CD14-positive monocyte (primary cell): ENCODE measurements at regions not wholly inside any gene's neighbourhood (a gene's known extent, or its start where the extent isn't known, plus 50 kb on each side); places are given as distances from the start of the nearest gene placed in this dataset.
"Not testable (repeated sequence)": the region's sequence is repeated elsewhere in the genome, so short reads cannot be mapped to it uniquely, and the experiment has no call there.

Experiments
- DNase-seq, 3 donors: peaks; one replicate each; pipeline ENCODE4 v3.0.0-alpha.2; 2011 to 2022
- H2AFZ ChIP-seq: 2 replicates; pipeline ENCODE4 v1.6.0; 2012; ENCODE audit warnings: mild to moderate bottlenecking, low read depth, low read length, inconsistent platforms; ENCODE audit not compliant: insufficient read depth, poor library complexity, severe bottlenecking
- H3K27ac ChIP-seq, 2 donors: 1 replicate in 1 of 2; 2 replicates in 1 of 2; pipeline ENCODE4 v1.5.1; 2012 to 2013; ENCODE audit warnings: low read length in 2 of 2, control low read depth in 1 of 2, inconsistent platforms in 1 of 2, low read depth in 1 of 2, mild to moderate bottlenecking in 1 of 2
- H3K27me3 ChIP-seq, 2 donors: one replicate each; pipeline versions ENCODE4 v1.6.0 to v1.6.1; 2011 to 2013; ENCODE audit warnings: low read length in 2 of 2; ENCODE audit not compliant: control insufficient read depth in 2 of 2, insufficient read depth in 2 of 2
- H3K36me3 ChIP-seq, 2 donors: replicated peaks in 1 of 2; 1 replicate in 1 of 2; 2 replicates in 1 of 2; pipeline versions ENCODE4 v1.5.1 to v1.6.1; 2012 to 2013; ENCODE audit warnings: low read length in 2 of 2, control low read depth in 1 of 2, inconsistent platforms in 1 of 2, mild to moderate bottlenecking in 1 of 2; ENCODE audit not compliant: insufficient read depth in 2 of 2, control insufficient read depth in 1 of 2
- H3K4me1 ChIP-seq, 2 donors: 1 replicate in 1 of 2; 2 replicates in 1 of 2; pipeline versions ENCODE4 v1.5.1 to v1.6.1; 2012 to 2013; ENCODE audit warnings: low read length in 2 of 2, control low read depth in 1 of 2, inconsistent platforms in 1 of 2, mild to moderate bottlenecking in 1 of 2, moderate library complexity in 1 of 2; ENCODE audit not compliant: insufficient read depth in 2 of 2, control insufficient read depth in 1 of 2
- H3K4me2 ChIP-seq: replicated peaks from 2 replicates; pipeline ENCODE3; 2012; ENCODE audit warnings: low read length, moderate library complexity, mild to moderate bottlenecking; ENCODE audit not compliant: poor library complexity, severe bottlenecking; ENCODE audit errors: extremely low read depth
- H3K4me3 ChIP-seq, 3 experiments: fragments of 200-600 bp in 1 of 3; sonication (generic) in 1 of 3; replicated peaks in 1 of 3; 1 replicate in 2 of 3; 2 replicates in 1 of 3; pipeline ENCODE4 v1.5.1; 2011 to 2013; ENCODE audit warnings: low read length in 3 of 3, mild to moderate bottlenecking in 3 of 3, control low read depth in 2 of 3, low read depth in 2 of 3, inconsistent platforms in 1 of 3, moderate library complexity in 1 of 3
- H3K79me2 ChIP-seq: 2 replicates; pipeline ENCODE4 v1.6.0; 2012; ENCODE audit warnings: mild to moderate bottlenecking, control low read depth, inconsistent platforms, low read length, moderate library complexity; ENCODE audit not compliant: insufficient read depth
- H3K9ac ChIP-seq: 2 replicates; pipeline ENCODE4 v1.6.0; 2017; ENCODE audit warnings: low read length, mild to moderate bottlenecking; ENCODE audit not compliant: insufficient read depth, poor library complexity, severe bottlenecking
- H3K9me3 ChIP-seq, 2 donors: replicated peaks in 1 of 2; 1 replicate in 1 of 2; 2 replicates in 1 of 2; pipeline versions ENCODE4 v1.5.1 to v1.6.1; 2012 to 2013; ENCODE audit warnings: low read length in 2 of 2, control low read depth in 1 of 2; ENCODE audit not compliant: control insufficient read depth in 1 of 2, insufficient read depth in 1 of 2
- H4K20me1 ChIP-seq: 2 replicates; pipeline ENCODE4 v1.6.0; 2012; ENCODE audit warnings: mild to moderate bottlenecking, low read length, control low read depth, moderate library complexity; ENCODE audit not compliant: insufficient read depth
- H3K27ac Mint-ChIP-seq, 7 donors: one replicate each; pipeline ENCODE4 v1.8.0; 2020; ENCODE audit warnings: mild to moderate bottlenecking in 7 of 7, mixed read lengths in 7 of 7, moderate library complexity in 6 of 7, inconsistent platforms in 2 of 7
- H3K27me3 Mint-ChIP-seq, 3 donors: one replicate each; pipeline ENCODE4 v1.8.0; 2021 to 2022; ENCODE audit warnings: low read depth in 3 of 3, mild to moderate bottlenecking in 3 of 3, mixed read lengths in 3 of 3, moderate library complexity in 3 of 3, inconsistent platforms in 1 of 3
- H3K36me3 Mint-ChIP-seq, 2 donors: one replicate each; pipeline ENCODE4 v1.8.0; 2020; ENCODE audit warnings: mixed read lengths in 2 of 2, inconsistent platforms in 1 of 2, mild to moderate bottlenecking in 1 of 2
- H3K4me1 Mint-ChIP-seq: one replicate; pipeline ENCODE4 v1.8.0; 2020; ENCODE audit warnings: mild to moderate bottlenecking, mixed read lengths
- H3K4me3 Mint-ChIP-seq, 2 donors: one replicate each; pipeline ENCODE4 v1.8.0; 2020; ENCODE audit warnings: mild to moderate bottlenecking in 2 of 2, mixed read lengths in 2 of 2, moderate library complexity in 1 of 2
- H3K9me3 Mint-ChIP-seq, 7 donors: one replicate each; pipeline ENCODE4 v1.8.0; 2020 to 2022; ENCODE audit warnings: mixed read lengths in 7 of 7, mild to moderate bottlenecking in 6 of 7, moderate library complexity in 6 of 7, inconsistent platforms in 2 of 7
- CTCF ChIP-seq: fragments of 200-600 bp; IDR thresholded peaks from one replicate; pipeline ENCODE4 v1.8.0; 2022; ENCODE audit warnings: antibody characterized with exemption, mild to moderate bottlenecking
- WGBS: methylation state at CpG from one replicate; pipeline ENCODE4 v1.1.5; 2013; ENCODE audit warnings: missing lambda C conversion rate; ENCODE audit not compliant: insufficient coverage; 5-methylcytosine and 5-hydroxymethylcytosine counted together
- intact Hi-C, 2 donors: fragments of 100-400 bp; cut with micrococcal nuclease; formaldehyde crosslinking; loops; one replicate each; pipeline versions ENCODE4 v1.15.0 to v1.15.1; 2023

DNA sequence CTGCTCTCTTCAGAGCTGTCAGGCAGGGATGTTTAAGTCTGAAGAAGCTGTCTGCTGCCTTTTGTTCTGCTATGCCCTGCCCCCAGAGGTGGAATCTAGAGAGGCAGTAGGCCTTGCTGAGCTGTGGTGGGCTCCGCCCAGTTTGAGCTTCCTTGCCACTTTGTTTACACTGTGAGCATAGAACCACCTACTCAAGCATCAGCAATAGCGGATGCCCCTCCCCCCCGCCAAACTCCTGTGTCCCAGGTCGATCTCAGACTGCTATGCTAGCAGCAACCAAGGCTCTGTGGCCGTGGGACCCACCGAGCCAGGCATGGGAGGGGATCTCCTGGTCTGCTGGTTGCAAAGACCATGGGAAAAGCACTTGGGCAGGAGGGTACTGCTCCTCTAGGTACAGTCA is 140.5 kb upstream of the PLXNC1 start:
- intact Hi-C loops, H3K4me3 Mint-ChIP-seq, H4K20me1 ChIP-seq, H3K79me2 ChIP-seq, H3K36me3 Mint-ChIP-seq, H3K4me2 ChIP-seq, H2AFZ ChIP-seq, H3K36me3 ChIP-seq, H3K9me3 ChIP-seq, H3K27me3 Mint-ChIP-seq, H3K27ac Mint-ChIP-seq, H3K27me3 ChIP-seq, H3K4me3 ChIP-seq, DNase-seq, H3K9ac ChIP-seq, H3K27ac ChIP-seq: not testable (repeated sequence)
- peaks cover 3 to 24% (median 10%) of the 10 kb centered on the region in 7 donors for H3K9me3 Mint-ChIP-seq
- H3K4me1 Mint-ChIP-seq: peaks cover 17% of the 10 kb centered on the region
- H3K4me1 ChIP-seq: peaks cover 12 to 19% of the 10 kb centered on the region in 2 donors
- 98% methylated on average over 6 of the region's 6 CpGs for WGBS

DNA sequence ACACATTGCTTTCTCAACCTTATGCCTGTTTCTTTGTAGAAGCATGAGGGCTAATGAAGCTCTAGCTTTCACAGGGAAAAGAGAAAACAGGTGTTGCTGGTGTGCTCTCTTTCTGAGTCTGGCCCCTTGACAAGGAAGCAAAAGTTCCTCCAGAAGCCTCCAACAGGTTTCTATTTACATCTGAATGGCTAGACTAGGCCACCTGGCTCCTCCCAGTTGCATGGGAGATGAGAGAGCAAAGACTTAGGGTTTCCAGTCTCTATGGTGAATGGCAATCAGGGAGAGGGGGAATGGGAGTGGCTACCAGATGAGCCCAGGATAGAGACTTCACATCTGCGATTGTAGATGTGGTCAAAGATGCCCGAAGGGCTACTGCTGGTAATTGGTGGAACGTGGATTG is 138.1 kb upstream of the PLXNC1 start:
- no peaks in the 10 kb centered on the region for H3K36me3 Mint-ChIP-seq
- no peaks in the 10 kb centered on the region for H3K36me3 ChIP-seq
- H3K27ac Mint-ChIP-seq: no peak overlapping the region
- H3K9me3 ChIP-seq: peaks cover 0 to 4% of the 10 kb centered on the region in 2 donors
- no CpG with 5 or more reads among the region's 3 CpGs for WGBS
- no peaks in the 10 kb centered on the region for H4K20me1 ChIP-seq
- no peaks in the 10 kb centered on the region for H3K79me2 ChIP-seq
- TF ChIP-seq CTCF: no peak
- peaks cover 3 to 12% (median 7%) of the 10 kb centered on the region in 7 donors for H3K9me3 Mint-ChIP-seq
- H3K9ac ChIP-seq: no peak overlapping the region
- no peak overlapping the region for H2AFZ ChIP-seq
- H3K4me1 Mint-ChIP-seq: peaks cover 30% of the 10 kb centered on the region
- DNase-seq: no peak
- H3K4me2 ChIP-seq: no peak overlapping the region
- H3K4me3 Mint-ChIP-seq: no peak overlapping the region
- H3K4me3 ChIP-seq: no peak overlapping the region
- intact Hi-C loops: loop anchor here in 1 of 2 donors (10.0 kb wide), 1 partner anchor 246 kb away; no protein-coding TSS in a partner anchor
- H3K27me3 Mint-ChIP-seq: peaks cover 0 to 5% (median 0%) of the 10 kb centered on the region in 3 donors
- H3K4me1 ChIP-seq: peaks cover 24 to 35% of the 10 kb centered on the region in 2 donors
- H3K27me3 ChIP-seq: no peaks in the 10 kb centered on the region
- H3K27ac ChIP-seq: no peak overlapping the region
